Fibroblast of skin of abdomen (primary cell): ENCODE measurements at regions not wholly inside any gene's neighbourhood (a gene's known extent, or its start where the extent isn't known, plus 50 kb on each side); places are given as distances from the start of the nearest gene placed in this dataset.
A peak's percentile ranks its signal among the peaks of the same experiment; 100 is the strongest.
"Not testable (repeated sequence)": the region's sequence is repeated elsewhere in the genome, so short reads cannot be mapped to it uniquely, and the experiment has no call there.

Experiments used
- DNase-seq: peaks from one replicate; pipeline ENCODE4 v3.0.0-alpha.2; 2013

DNA sequence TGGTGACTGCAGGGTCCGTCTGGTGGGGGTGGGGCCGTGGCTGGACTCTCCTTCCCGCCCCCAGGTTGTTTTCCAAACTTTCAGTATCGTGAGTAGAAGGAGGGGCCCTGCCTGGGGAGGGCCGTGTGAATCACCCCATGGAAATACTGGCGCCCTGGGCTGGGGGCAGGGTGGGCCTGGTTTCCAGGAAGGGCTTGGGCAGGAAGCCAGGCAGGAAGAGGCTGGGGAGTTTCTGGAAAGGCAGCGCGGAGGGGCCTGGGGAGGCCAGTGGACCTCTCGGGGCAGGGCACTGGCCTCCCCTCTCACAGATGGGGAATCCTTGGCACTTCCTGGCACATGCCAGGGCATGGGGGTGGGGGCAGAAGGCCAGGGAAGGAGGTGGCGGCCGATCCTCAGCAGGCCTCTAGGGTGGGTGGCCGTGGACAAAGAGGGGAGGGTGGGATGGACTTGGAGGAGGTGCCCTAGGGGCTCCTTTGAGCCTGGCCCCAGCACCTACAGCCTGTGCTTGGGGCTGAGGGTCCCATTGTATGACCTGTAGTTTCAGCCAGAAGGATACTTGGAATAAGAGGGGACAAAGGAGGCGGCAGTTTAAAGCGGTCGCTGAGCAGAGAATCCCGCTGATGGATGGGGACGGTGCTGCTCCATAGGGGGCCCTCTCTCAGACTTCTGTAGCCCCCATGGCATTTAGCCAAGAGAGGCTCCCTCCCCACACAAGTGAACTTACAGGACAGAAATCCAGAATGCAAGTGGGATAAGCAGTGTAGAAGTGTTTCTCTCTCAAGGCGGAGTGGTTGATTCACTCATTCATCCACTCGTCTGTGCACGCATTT, 56.5 kb upstream of the GATA2 start:
- DNase-seq = peak; percentile 94

DNA sequence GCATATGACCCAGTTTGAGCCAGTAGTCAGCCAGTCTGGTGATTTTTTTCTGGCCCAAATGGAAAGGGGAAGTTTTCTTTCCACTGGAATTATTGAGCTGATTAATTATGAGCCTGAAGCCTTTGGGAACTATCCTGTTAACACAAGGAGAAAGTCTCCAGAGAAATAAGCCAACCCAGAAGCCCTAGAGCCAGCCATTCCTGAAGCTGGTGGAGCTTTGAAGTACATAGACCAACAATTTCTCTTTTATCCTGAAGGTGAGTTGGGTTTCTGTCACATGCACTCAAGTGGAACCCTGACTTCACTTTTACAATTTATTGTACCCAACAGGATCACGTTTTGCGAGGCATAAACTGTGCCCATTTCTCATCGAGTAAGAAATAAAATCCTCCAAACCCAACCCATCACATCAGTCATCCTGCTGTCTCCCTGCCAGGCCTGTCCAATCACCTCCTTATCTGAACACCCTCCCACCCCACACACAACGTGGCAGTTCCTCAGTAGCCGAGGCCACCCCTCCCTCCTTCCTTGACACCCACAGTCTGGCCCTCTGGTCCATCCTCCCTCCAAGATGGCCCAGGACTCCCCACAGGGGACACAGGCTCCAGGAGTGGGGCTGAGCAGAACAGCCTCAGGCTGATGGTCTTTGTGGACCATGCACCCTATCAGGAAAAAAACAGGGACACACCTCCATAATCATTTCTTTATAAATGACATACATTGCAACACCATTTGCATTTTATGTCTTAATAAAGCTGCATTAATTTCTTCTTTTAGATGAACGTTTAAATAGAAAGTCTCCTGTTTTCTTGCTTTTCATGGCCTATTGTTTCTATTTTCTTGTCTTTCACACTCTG, 55.7 kb upstream of the GATA2 start:
- peak; percentile 55 for DNase-seq

DNA sequence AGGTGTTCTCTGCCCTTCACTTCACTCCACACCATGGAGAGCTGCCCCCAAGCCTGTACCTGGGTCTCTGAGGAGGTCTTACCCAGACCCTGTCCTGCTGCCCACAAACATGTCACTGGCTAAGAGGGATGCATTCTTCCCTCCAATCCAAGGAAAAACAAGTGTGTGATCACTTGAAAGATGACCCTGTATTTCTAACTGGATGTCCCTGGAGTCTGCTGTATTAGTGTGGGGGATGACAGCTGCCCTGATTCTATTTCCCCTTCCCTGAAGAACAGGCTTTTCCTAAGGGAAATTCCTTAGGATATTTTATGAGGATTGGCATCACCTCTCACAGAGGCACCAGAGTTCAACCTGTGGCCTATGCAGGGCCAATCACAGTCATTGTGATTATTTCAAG, 55.0 kb upstream of the GATA2 start:
- no peak for DNase-seq

GRCh38 chr3:128547368-128547987, 54.5 kb upstream of the GATA2 start:
- DNase-seq = peak; percentile 73

DNA sequence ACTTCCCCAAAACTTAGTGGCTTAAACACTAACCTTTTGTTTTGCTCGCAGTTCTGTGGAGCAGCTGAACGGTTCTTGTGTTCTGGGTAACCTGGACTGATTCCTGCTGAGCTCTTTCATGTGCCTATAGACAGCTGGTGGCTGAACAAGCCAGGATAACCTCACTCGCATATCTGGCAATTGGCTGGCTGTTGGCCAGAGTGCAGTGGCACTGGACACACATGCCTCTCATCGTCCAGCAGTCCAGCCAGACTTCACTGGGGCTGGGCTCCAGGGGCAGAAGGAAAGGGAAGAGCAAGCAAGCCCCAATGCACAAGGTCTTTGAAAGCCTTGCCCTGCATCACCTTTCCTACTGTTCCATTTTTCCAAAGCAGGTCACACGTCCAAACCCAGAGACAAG, 53.6 kb upstream of the GATA2 start:
- no peak for DNase-seq

- DNase-seq = no peak
Measured at GRCh38 chr3:128545120-128545752, 52.2 kb upstream of the GATA2 start.

- no peak for DNase-seq
Measured at GRCh38 chr3:128544190-128544589, 51.2 kb upstream of the GATA2 start.

- not testable (repeated sequence) for DNase-seq
Measured at GRCh38 chr3:128543570-128544174, 50.7 kb upstream of the GATA2 start.
